HG02943 (cell line): ENCODE measurements at regions not wholly inside any gene's neighbourhood (a gene's known extent, or its start where the extent isn't known, plus 50 kb on each side); places are given as distances from the start of the nearest gene placed in this dataset.
"Not testable (repeated sequence)": the region's sequence is repeated elsewhere in the genome, so short reads cannot be mapped to it uniquely, and the experiment has no call there.

ENCODE experiments used
- ATAC-seq: cut with Tn5 transposase; IDR thresholded peaks from one replicate; pipeline ENCODE4 v1.9.1; 2021; ENCODE audit warnings: mild to moderate bottlenecking, low read depth, moderate library complexity; ENCODE audit not compliant: unreplicated experiment

GRCh38 chr2:185372188-185372587 lies 366.4 kb upstream of the FSIP2 start:
- no peak for ATAC-seq

- no peak for ATAC-seq
These were observed 365.4 kb upstream of the FSIP2 start for GRCh38 chr2:185373229-185373628.

- no peak for ATAC-seq
These were observed 363.7 kb upstream of the FSIP2 start for GRCh38 chr2:185374878-185375277.

GRCh38 chr2:185375731-185376130 lies 362.9 kb upstream of the FSIP2 start:
- ATAC-seq: no peak

GRCh38 chr2:185381631-185382030 lies 357.0 kb upstream of the FSIP2 start:
- ATAC-seq: no peak

GRCh38 chr2:185384822-185385560 lies 353.6 kb upstream of the FSIP2 start:
- no peak for ATAC-seq

GRCh38 chr2:185388226-185388625 lies 350.4 kb upstream of the FSIP2 start:
- ATAC-seq: no peak

- ATAC-seq: no peak
These were observed 347.1 kb upstream of the FSIP2 start for GRCh38 chr2:185391543-185391942.

- ATAC-seq: no peak
These were observed 345.5 kb upstream of the FSIP2 start for GRCh38 chr2:185393091-185393490.

- no peak for ATAC-seq
These were observed 336.1 kb upstream of the FSIP2 start for GRCh38 chr2:185402474-185402873.

GRCh38 chr2:185404578-185404977 lies 334.0 kb upstream of the FSIP2 start:
- ATAC-seq: no peak

GRCh38 chr2:185417111-185417510 lies 321.5 kb upstream of the FSIP2 start:
- no peak for ATAC-seq

- ATAC-seq: no peak
These were observed 320.9 kb upstream of the FSIP2 start for GRCh38 chr2:185417688-185418087.

- ATAC-seq: not testable (repeated sequence)
These were observed 313.5 kb upstream of the FSIP2 start for GRCh38 chr2:185424958-185425629.

GRCh38 chr2:185428000-185428399 lies 310.6 kb upstream of the FSIP2 start:
- ATAC-seq: no peak

- no peak for ATAC-seq
These were observed 304.8 kb upstream of the FSIP2 start for GRCh38 chr2:185433824-185434223.

GRCh38 chr2:185436787-185437372 lies 301.7 kb upstream of the FSIP2 start:
- no peak for ATAC-seq

- ATAC-seq: no peak
These were observed 297.1 kb upstream of the FSIP2 start for GRCh38 chr2:185441486-185442005.

GRCh38 chr2:185456517-185456916 lies 282.1 kb upstream of the FSIP2 start:
- ATAC-seq: no peak

GRCh38 chr2:185463481-185463880 lies 275.1 kb upstream of the FSIP2 start:
- ATAC-seq: no peak

GRCh38 chr2:185466915-185467314 lies 271.7 kb upstream of the FSIP2 start:
- ATAC-seq: no peak

GRCh38 chr2:185471441-185471840 lies 267.2 kb upstream of the FSIP2 start:
- ATAC-seq: no peak
